Spleen (tissue), 7 donors: ENCODE measurements at regions not wholly inside any gene's neighbourhood (a gene's known extent, or its start where the extent isn't known, plus 50 kb on each side); places are given as distances from the start of the nearest gene placed in this dataset.
"Not testable (repeated sequence)": the region's sequence is repeated elsewhere in the genome, so short reads cannot be mapped to it uniquely, and the experiment has no call there.

Experiments used
- POLR2AphosphoS5 ChIP-seq, 3 donors: sonication (generic); formaldehyde crosslinking; IDR thresholded peaks; one replicate each; pipeline ENCODE4 v1.5.1; 2017; ENCODE audit warnings: antibody characterized with exemption in 3 of 3
- TF ChIP-seq, protein P1 (sequence below), 11 experiments: fragments of 200-600 bp in 7 of 11; fragments of 450-650 bp in 4 of 11; sonication (generic) in 4 of 11; IDR thresholded peaks in 8 of 11; conservative IDR thresholded peaks in 3 of 11; 1 replicate in 7 of 11; 2 replicates in 4 of 11; pipeline versions ENCODE4 v1.4.0 to v1.8.0; 2016 to 2021; ENCODE audit warnings: antibody characterized with exemption in 11 of 11, inconsistent platforms in 4 of 11, mild to moderate bottlenecking in 1 of 11
- donor health status: DM: no; HTN: no; CAD: no; lungs with moderate emphysema.
- donor health status: DM: no; HTN: no; CAD: no.
- donor health status: DM: no; HTN: no; CAD: no.

DNA sequence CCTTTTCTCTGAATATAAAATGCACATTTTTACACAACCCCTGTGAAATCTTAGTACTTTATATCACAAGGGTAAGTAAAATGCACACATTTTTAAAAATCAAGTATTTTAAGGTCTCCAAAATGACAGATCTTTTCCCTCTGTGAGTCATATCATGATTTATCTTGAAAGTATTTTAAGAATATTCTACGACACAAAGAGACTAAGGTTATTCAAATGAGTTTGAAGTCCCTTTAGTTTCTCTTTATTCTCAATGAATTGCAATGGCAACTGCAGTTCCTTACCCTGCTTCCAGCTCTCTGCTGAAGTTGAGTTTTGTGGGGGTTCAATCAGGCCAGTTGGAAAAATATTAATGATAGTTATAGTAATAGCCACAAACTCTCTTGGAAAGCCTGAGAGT, 196.1 kb downstream of the SPATA31A6 start:
- TF ChIP-seq, protein P1, sequence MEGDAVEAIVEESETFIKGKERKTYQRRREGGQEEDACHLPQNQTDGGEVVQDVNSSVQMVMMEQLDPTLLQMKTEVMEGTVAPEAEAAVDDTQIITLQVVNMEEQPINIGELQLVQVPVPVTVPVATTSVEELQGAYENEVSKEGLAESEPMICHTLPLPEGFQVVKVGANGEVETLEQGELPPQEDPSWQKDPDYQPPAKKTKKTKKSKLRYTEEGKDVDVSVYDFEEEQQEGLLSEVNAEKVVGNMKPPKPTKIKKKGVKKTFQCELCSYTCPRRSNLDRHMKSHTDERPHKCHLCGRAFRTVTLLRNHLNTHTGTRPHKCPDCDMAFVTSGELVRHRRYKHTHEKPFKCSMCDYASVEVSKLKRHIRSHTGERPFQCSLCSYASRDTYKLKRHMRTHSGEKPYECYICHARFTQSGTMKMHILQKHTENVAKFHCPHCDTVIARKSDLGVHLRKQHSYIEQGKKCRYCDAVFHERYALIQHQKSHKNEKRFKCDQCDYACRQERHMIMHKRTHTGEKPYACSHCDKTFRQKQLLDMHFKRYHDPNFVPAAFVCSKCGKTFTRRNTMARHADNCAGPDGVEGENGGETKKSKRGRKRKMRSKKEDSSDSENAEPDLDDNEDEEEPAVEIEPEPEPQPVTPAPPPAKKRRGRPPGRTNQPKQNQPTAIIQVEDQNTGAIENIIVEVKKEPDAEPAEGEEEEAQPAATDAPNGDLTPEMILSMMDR (IDR thresholded peaks at IDR 0.05 in 8 of 11, conservative IDR thresholded peaks at IDR 0.05 in 3 of 11), result not testable (repeated sequence)
- TF ChIP-seq POLR2AphosphoS5 (IDR thresholded peaks at IDR 0.05), result not testable (repeated sequence)
